Parathyroid adenoma (tissue), 2 donors: ENCODE measurements at regions not wholly inside any gene's neighbourhood (a gene's known extent, or its start where the extent isn't known, plus 50 kb on each side); places are given as distances from the start of the nearest gene placed in this dataset.

Experiments used
- H2AFZ ChIP-seq: fragments of 300-600 bp; sonication (generic); one replicate; pipeline ENCODE4 v1.7.0; 2017; ENCODE audit warnings: antibody characterized with exemption, mild to moderate bottlenecking
- H3K27ac ChIP-seq: fragments of 300-600 bp; sonication (generic); one replicate; pipeline ENCODE4 v1.7.0; 2017
- H3K27me3 ChIP-seq: fragments of 300-600 bp; sonication (generic); one replicate; pipeline ENCODE4 v1.7.0; 2017; ENCODE audit warnings: low read length; ENCODE audit not compliant: control insufficient read depth, insufficient read depth
- H3K36me3 ChIP-seq: fragments of 300-600 bp; sonication (generic); one replicate; pipeline ENCODE4 v1.7.0; 2017; ENCODE audit warnings: low read length; ENCODE audit not compliant: control insufficient read depth, insufficient read depth
- H3K4me1 ChIP-seq: fragments of 300-600 bp; sonication (generic); one replicate; pipeline ENCODE4 v1.7.0; 2017; ENCODE audit warnings: control low read depth
- H3K4me2 ChIP-seq: fragments of 300-600 bp; sonication (generic); one replicate; pipeline ENCODE4 v1.7.0; 2017; ENCODE audit warnings: low read length
- H3K4me3 ChIP-seq: fragments of 300-600 bp; sonication (generic); one replicate; pipeline ENCODE4 v1.7.0; 2017; ENCODE audit warnings: low read depth, low read length
- H3K79me2 ChIP-seq: fragments of 300-600 bp; sonication (generic); one replicate; pipeline ENCODE4 v1.7.0; 2017; ENCODE audit warnings: control low read depth
- H3K9ac ChIP-seq: fragments of 300-600 bp; sonication (generic); one replicate; pipeline ENCODE4 v1.7.0; 2017; ENCODE audit warnings: mild to moderate bottlenecking
- H3K9me3 ChIP-seq: fragments of 300-600 bp; sonication (generic); one replicate; pipeline ENCODE4 v1.7.0; 2017; ENCODE audit warnings: low read length; ENCODE audit not compliant: control insufficient read depth
- CTCF ChIP-seq: fragments of 300-600 bp; sonication (generic); IDR thresholded peaks from one replicate; pipeline ENCODE4 v1.7.0; 2017; ENCODE audit warnings: antibody characterized with exemption, mild to moderate bottlenecking
- donor health status: primary hyperparathyroidism.

GRCh38 chr9:107850653-107851052 is 361.1 kb upstream of the KLF4 start:
- Histone ChIP-seq H3K27me3 (no peaks in the 10 kb centered on the region), H3K9me3 (no peaks in the 10 kb centered on the region), H3K4me2 (no peak overlapping the region), H3K4me1 (no peaks in the 10 kb centered on the region), H3K79me2 (no peaks in the 10 kb centered on the region), H2AFZ (no peak overlapping the region), H3K9ac (no peak overlapping the region), H3K36me3 (no peaks in the 10 kb centered on the region), H3K27ac (no peak overlapping the region), H3K4me3 (no peak overlapping the region)
- TF ChIP-seq CTCF: no peak

- Histone ChIP-seq H3K4me2 (no peak overlapping the region), H2AFZ (no peak overlapping the region), H3K4me1 (no peaks in the 10 kb centered on the region), H3K36me3 (no peaks in the 10 kb centered on the region), H3K9me3 (no peaks in the 10 kb centered on the region), H3K4me3 (no peak overlapping the region), H3K27me3 (no peaks in the 10 kb centered on the region), H3K79me2 (no peaks in the 10 kb centered on the region), H3K27ac (no peak overlapping the region), H3K9ac (no peak overlapping the region)
- no peak for TF ChIP-seq CTCF
Observed at GRCh38 chr9:107847978-107848964, 358.7 kb upstream of the KLF4 start.

- Histone ChIP-seq H3K79me2 (no peaks in the 10 kb centered on the region), H3K4me1 (no peaks in the 10 kb centered on the region), H3K9ac (no peak overlapping the region), H3K9me3 (no peaks in the 10 kb centered on the region), H3K36me3 (no peaks in the 10 kb centered on the region), H3K4me3 (no peak overlapping the region), H2AFZ (no peak overlapping the region), H3K4me2 (no peak overlapping the region), H3K27me3 (no peaks in the 10 kb centered on the region), H3K27ac (no peak overlapping the region)
- no peak for TF ChIP-seq CTCF
Observed at GRCh38 chr9:107842530-107842929, 353.0 kb upstream of the KLF4 start.

- H3K4me3 ChIP-seq: no peak overlapping the region
- H3K27ac ChIP-seq: no peak overlapping the region
- H3K36me3 ChIP-seq: no peaks in the 10 kb centered on the region
- no peak overlapping the region for H3K4me2 ChIP-seq
- no peaks in the 10 kb centered on the region for H3K4me1 ChIP-seq
- no peaks in the 10 kb centered on the region for H3K9me3 ChIP-seq
- no peaks in the 10 kb centered on the region for H3K27me3 ChIP-seq
- H3K9ac ChIP-seq: no peak overlapping the region
- H2AFZ ChIP-seq: no peak overlapping the region
- H3K79me2 ChIP-seq: no peaks in the 10 kb centered on the region
- no peak for TF ChIP-seq CTCF
Observed at GRCh38 chr9:107841076-107841475, 351.5 kb upstream of the KLF4 start.

- H3K4me3 ChIP-seq: no peak overlapping the region
- TF ChIP-seq CTCF: no peak
- no peak overlapping the region for H3K27ac ChIP-seq
- no peaks in the 10 kb centered on the region for H3K9me3 ChIP-seq
- H3K27me3 ChIP-seq: no peaks in the 10 kb centered on the region
- no peak overlapping the region for H3K9ac ChIP-seq
- H3K4me2 ChIP-seq: no peak overlapping the region
- no peak overlapping the region for H2AFZ ChIP-seq
- no peaks in the 10 kb centered on the region for H3K4me1 ChIP-seq
- H3K36me3 ChIP-seq: no peaks in the 10 kb centered on the region
- H3K79me2 ChIP-seq: no peaks in the 10 kb centered on the region
Observed at GRCh38 chr9:107839371-107839770, 349.8 kb upstream of the KLF4 start.
